Activated CD4-positive, CD25-positive, alpha-beta regulatory T cell (primary cell): ENCODE measurements at regions not wholly inside any gene's neighbourhood (a gene's known extent, or its start where the extent isn't known, plus 50 kb on each side); places are given as distances from the start of the nearest gene placed in this dataset.
"Not testable (repeated sequence)": the region's sequence is repeated elsewhere in the genome, so short reads cannot be mapped to it uniquely, and the experiment has no call there.

ENCODE experiments used
- DNase-seq, 4 experiments: peaks; one replicate each; lab custom pipeline; 2025; lab: John Stamatoyannopoulos, UW

DNA sequence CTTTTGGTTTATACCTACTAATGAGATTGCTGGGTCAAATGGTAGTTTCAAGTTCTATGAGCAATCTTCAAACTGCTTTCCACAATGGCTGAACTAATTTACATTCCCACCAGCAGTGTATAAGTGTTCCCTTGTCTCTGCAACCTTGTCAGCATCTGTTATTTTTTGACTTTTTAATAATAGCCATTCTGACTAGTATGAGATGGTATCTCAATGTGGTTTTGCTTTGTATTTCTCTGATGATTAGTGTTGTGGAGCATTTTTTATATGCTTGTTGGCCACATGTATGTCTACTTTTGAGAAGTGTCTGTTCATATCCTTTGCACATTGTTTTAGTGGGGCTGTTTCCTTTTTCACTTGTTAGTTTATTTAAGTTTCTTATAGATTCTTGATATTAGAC is 449.3 kb upstream of the ATP11B start:
- not testable (repeated sequence) for DNase-seq

DNA sequence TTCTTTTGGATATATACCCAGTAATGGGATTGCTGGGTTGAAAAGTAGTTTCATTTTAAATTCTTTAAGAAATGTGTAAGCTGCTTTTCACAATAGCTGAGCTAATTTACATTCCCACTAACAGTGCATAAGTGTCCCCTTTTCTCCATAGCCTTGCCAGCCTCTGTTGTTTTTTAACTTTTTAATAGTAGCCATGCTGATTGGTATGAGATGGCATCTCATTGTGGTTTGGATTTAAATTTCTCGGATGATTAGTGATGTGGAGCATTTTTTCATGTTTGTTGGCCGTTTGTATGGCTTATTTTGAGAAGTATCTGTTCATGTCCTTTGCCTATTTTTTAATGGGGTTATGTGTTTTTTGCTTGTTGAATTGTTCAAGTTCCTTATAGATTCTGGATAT is 444.3 kb upstream of the ATP11B start:
- DNase-seq: no peak

DNA sequence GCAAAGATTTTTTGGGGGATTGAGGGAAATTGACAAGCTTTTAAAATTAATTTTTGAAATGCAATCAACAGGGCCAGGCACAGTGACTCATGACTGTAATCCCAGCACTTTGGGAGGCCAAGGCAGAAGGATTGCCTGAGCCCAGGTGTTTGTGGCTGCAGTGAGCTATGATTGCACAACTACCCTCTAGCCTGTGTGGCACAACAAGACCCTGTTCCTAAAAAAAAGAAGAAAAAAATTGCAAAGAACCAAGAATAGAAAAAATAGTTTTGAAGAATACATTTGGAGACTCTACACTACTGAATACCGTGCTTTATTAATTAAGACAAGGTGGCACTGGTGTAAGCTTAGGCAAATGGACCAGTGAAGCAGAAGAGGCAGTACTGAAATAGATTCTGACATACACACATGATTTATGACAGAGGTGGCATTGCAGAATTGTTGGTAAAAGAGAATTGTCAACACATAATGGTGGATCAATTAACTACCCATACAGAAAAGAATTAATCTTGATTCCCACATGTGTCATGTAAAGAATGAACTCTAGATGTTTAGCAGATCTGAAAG is 443.3 kb upstream of the ATP11B start:
- no peak for DNase-seq

DNA sequence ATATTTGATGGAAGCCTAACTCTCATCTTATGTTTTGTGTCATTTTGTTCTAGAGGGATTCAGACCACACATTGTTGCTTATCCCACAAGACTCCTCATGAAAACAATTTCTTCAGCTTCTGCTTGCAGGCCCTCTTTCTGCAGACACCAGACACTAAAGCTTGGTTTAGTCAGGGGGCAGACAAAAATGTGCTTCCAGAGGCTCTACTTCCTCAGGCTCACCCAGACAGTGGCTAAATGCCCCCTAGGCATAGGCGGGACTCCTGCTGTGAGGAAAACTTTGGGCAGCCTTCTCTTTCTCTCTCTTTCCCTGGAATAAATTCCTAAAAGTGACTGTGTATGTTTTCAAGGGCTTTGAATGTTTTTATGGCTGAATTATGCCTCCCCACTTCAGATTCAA is 435.4 kb upstream of the ATP11B start:
- DNase-seq: no peak

DNA sequence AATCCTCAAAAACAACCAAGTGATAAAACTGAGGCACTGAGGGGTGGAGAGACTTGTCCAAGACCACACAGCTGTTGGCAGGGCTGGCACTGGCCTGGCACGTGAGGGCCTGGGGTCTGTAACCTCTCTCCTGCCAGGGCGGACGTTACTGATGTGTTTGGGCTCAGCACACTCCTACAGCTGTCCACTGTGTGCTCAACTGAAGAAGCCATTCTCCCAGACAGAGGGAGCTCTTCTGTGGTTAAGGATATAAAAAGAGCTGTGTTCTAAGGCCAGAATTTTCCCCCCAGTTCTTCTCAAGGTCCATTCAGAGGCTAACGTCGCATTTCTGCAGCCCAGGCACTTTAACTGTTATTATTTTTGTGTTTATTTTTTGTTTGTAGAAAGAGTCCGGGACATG is 429.0 kb upstream of the ATP11B start:
- DNase-seq: no peak

DNA sequence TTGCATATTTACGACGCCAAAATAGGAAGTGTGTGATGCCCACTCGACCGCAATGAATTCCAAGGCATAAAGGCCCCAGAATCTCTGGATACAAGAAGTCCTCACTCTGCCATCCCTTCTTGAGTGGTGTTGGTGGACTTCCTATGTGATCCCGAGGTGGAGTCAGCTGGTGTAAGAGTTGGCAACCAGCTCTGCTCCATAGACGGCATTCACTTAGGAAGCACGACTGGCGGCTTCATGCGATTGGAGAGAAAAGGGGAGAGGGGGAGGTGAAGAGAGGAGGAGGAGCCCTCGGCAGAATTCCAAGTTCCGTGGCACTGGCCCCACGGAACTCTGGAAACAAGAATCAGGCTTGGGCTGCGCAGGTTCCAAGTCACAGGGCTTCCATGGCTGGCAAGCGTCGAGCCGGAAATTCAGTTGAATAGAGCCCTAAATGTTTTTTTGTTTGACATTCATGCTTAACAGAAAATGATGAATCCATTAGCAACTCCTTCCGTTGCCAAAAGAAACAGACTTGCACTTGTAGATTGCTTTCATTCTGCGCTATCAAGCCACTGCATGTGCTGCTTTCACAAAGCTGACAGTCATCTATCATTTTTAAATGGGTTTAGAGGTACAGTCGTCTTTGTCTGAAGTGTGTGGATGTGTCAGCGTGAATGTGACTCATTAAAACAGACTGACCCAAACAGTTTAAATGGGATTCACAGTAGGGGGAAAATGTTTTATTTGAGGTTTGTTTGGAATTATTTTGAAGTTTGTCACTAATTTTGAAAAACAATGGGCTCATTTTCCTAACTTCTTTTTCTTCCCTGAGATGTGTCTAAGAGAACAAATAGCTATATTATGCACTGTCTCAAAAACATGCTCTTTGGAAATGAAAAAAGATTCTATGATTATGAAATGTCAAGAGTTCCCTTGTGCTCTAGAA is 428.3 kb upstream of the ATP11B start:
- no peak for DNase-seq

DNA sequence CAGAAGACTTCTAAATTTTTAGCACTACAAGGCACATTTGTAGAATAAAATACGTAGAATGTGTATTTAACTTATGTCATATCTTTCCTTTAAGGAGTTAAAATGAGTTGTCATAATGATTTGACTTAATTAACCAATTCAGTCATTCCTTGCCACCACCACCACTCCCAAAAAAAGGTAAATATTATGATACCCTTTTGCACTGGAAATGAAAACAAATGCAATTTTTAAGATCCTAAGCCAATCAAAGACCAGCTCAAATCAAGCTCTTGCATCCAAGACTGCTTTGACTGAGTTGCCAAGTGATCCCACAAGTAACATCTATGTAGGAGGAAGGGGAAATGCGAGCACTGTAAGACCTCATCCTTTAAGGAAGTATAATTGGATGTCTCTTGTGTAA is 426.6 kb upstream of the ATP11B start:
- DNase-seq: no peak

DNA sequence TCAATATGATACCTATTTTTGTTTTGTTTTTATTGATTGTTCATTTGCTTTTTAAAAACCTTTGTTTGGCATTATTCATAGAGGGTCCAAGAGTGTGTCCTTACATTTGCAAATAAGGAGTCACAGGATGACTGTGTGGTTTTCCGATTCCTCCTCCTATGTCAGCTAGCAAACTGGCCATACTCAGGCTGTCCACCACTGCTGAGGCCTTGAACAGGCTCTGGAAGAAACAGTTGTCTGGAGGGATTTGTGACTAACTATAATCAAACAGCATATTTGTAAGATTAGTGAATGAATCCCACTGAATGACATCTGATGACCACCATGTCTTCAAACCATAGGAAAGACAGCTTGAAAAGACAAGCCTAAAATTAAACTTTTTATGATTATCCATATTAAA is 423.4 kb upstream of the ATP11B start:
- no peak for DNase-seq

DNA sequence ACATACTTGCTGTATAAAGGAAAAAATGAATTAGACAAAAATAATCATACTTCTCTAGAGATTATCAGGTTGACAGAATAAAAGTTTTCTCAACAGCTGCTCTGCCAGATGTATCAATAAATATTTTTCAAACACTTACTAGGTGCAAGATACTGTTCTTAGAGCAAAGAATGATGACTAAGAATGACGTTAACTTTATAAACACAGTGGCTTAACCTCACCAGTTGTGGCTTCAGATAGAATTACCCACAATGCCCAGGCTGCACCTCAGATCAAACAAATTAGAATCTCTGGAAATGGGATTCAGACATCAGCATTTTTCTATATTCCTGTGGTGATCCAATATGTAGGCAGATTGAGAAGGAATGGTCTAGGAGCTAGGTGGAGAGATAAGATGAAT is 422.4 kb upstream of the ATP11B start:
- DNase-seq: no peak

DNA sequence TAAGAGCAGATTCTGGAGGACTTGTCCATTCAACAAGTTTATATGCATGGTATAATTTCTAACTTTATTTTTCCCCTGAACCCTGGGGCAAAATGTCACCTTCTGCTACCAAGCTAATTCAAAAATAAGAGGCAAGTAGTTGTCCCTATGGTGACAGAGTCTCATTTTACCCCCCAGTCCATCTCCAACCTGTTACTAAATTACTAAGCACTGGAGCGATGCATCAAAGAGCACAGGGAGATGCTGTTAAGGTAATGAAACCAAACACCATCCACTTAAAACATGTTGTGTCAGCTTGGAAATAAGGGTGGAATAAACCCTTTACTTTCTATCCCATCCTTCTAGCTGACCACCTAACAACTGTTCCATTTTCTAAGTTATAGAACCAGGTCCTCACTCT is 417.4 kb upstream of the ATP11B start:
- DNase-seq: no peak

DNA sequence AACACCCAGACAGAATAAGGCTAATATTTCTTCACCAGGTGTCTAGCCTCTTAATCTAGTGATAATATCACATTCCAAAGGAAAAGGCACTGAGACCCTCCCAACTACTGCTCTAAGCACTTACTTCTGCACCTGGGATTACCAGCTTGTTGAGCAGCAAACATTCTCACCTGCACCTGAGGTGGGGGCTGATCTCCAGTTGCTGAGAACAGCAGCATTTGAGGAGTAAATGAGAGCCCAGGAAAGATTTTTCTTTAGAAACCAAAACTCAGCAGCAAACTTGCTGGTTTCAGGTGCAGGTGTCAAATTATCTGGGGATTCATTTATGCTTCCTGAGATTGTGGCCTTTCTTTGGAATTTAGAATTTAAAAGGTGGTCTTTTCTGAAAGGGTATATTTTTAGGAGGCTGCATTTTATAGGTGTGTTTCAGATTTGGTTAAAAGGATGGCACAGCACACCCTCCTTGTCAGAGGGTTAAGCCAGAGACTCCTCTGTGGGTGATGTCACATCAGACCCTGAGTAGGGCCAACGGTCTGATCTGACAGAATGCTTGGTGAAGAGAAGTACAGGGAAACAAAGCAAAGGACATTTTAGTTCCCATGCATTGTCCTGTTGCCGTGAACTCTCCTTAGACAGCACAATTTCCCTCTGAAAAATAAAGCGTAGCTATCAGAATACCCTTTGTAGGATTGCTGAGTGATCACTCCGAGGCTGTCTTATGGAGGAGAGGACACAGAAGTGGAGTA is 411.0 kb upstream of the ATP11B start:
- no peak for DNase-seq

DNA sequence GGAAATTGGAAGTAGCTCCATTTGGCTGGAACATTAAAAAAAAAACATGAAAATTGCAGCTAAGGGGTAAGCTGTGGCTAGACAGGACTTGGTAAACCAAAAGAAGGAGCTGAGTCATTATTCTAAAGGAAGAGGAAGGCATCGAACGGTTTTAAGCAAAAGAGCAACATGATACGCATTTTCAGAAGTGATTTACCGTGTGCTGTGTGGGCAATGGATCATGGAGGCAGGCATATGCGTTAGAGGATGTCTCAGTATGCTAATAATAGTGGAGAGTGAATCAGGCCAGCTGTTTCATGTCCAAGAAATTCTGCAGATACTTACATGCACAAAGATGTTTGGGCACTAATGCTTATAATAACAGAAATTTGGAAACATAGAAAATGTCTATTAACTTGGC is 409.1 kb upstream of the ATP11B start:
- no peak for DNase-seq

DNA sequence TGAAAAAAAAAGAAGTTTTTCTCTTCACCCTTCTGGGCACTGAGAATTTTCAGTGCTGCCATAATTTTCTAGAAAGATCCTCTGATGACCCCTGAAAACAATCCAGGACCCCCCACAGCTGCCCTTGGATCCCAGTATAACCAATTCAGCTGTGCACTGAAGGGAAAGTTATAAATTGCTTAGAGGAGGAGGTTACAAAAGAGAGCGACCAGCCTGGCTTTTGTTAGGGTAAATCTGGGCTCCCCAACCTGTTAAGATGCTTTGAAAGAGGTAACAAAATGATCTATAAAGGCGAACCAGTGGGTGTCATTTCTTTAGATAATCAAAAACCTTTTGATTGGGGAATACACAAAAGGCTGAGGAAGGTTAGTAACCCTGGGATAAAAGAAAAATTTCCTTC is 407.9 kb upstream of the ATP11B start:
- DNase-seq: no peak

DNA sequence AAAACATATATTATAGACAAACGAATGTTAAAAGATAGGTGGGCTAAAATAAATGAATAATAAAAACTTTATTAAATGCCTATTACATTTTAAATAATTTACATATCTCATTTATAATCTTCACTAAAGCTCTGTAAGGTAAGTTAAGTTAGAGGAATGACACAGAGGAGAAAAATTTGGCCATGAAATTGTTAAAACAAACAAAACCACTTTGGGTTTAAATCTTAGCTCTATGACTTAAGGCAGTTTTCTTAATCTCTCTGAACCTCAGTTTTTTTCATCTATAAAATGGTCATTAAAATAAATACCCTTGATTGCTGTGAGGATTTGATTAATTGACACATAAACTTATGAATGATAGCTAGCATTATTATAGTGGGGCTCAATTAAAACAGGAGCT is 404.8 kb upstream of the ATP11B start:
- DNase-seq: no peak

DNA sequence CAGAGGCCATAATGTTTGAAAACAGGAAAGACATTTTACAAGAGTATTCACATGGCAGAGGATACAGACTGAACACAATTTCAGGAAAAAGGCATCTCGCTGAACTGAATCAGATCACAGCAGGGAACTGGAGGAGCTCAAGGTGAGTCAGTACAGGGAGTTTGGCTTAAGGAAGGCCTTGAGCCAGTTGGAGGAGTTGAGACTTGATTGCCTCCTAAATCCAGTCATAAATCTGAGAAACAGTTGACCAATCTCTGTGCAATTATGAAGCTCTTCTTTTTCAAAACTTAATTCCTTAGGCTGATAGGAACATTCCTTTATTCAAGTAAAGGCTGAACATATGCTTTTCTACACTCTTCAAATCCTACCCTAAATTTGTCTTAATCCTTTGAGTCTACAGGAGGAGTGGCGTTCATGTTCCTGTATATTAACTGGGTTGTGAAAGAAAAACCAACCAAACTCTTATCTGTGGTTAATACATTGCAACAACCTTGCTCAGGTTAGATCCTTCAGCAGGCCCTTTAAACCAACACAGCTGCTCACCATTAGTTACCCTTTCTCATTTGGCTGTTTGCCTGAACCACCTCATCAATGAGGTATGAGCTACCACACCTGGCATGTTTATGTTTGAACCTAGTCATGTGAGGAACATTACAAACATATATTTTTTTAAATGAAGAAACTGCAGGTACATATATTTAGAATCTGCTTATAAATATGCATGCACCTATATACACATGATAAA is 404.1 kb upstream of the ATP11B start:
- DNase-seq: no peak

DNA sequence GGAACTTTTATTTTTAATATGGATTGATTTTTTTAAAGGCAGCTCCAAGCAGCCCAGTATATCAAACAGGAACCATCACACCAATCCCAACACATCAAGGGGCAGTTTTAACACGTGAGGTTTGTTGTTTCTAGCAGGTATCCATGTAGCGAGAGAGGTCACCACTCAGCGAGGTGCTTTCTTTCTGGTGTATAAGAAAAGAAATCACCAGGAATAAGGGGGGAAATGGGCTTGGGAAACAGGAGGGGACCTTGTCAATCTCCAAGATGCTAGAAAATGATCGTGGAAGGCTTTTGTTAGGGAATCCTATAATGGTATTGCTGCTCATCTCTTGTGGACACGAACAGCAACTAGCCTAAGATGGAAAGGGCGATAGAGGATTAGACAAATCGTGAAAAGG is 402.9 kb upstream of the ATP11B start:
- no peak for DNase-seq

DNA sequence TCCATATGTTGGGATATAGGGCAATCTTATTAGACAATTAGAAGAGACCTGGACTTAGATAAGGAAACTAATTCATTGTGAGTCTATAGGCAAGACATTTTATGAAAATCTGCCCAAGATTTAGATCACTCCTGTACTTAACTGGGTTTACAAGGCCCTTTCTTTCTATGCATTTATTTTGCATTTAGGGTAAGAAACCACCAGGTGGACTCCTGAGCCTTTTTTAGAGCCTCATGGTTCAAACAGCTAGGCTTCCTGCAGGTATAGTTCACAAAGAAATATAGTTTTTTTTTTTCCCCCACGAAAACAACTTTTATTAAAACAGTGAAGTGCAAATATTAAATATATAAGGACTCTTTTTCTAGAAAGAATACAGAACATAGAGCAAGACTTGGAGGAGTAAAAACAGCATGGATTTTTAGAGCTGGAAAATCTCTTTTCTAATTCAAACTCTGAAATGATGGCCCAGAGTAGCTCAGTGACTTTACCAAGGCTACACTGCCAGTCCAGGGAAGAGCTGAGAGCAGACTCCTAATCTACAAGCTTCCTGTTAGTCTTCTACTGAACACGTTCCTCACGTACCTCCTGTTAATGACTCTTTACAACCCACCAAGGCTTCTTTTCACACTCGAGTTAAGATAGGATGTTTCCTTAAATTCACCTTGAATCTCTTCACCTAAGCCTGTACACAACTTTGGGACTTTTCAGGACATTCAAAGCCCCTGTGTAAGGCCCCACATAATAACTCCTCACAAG is 400.9 kb upstream of the ATP11B start:
- no peak for DNase-seq

DNA sequence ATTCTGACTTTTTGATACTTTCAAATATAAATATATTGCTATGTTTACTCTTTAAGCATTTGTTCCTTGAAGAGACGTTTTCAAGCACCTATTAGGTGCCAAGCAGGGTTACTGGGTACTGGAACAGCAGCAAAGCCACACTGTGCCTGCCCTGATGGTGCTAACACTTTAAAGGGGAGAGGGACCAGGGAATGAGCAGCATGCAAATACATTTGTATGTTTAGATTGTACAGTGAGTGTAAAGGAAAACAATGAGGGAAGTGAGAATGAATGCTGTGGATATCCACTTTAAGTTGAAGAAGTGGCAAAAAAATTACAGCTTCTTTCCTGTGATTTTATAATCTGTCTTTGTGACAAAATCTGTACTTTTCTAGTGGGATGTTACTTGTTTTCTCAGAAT is 400.2 kb upstream of the ATP11B start:
- no peak for DNase-seq

DNA sequence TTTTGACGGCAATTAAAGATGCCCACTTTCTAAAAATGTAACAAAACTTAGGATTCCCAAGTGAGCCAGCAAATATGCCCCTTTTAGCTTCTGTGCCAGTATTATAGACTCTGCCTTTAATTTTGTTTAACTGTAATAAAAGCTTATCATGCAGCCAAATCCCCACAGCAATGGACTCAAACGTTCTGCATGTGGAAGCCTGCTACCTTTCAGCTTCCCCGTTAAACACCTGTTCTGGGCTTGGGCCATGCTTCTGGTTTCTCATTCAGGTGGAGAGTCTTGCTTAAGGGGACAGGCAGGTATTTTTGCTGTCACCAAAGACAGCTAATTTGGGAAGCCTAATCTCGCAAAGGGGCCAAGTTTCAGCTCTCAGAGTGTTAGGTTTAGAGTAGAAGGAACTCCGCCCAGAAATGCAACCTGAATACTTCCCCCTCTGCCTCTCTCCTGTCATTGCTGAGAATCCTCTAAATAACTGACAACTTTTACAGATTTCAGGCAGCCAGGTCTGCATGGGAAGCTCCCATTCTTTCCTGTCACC is 399.4 kb upstream of the ATP11B start:
- DNase-seq: no peak

DNA sequence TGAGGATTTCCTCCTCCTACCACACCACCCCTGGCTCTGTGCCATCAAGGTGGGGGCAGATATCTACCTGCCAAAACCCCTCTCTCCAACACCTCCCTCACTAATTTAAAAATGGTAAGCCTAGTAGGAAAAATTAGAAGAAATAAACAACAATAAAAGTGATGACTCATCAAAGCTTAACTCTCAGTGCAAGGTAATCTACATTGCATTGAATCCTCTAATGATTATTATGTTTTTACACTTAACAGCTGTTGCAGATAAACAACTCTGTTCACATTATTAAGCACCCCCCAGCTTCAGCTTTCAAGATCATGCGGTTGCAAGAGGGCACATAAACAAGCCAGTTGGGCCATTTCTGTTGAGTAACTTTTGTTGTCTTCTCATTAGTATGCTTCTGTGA is 396.1 kb upstream of the ATP11B start:
- no peak for DNase-seq

DNA sequence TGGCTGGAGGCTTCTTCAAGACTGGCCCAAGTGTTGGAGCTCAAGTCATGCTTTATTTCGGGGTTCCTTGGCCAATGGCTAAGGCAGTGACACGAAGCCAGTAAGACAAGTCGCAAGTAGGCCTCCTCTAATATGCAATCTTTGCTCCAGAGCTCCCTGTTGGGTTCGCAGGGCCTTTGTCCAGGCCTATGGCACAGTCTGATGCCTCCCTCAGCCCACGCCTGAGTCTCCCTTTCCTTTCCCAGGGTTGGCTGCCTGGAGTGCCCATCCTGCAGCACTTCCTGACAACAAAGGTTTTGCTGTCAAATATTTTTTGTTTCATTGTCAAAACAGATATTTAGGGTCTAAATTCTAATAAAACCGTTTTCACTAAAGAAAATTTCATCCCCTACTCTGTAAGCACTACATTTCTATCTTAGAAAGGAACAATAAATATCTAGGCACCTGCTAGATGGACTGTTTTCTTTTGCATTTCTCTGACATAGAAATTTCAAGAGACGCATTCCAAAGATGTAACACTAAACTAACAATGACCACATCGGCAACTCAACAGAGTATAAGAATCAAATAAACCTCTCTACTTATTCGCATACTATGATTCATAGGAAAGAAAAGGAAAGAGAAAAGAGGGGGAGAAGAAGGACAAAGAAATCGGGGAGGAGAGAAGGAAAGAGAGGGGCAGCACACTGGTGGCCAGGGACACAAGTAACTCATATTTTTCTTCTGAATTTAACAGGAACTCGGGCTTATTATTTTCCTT is 393.1 kb upstream of the ATP11B start:
- DNase-seq: no peak
